Activated gamma-delta T cell treated with Interleukin-2 at 50 U/mL for 16 hours (primary cell): ENCODE measurements at regions not wholly inside any gene's neighbourhood (a gene's known extent, or its start where the extent isn't known, plus 50 kb on each side); places are given as distances from the start of the nearest gene placed in this dataset.

Experiments used
- DNase-seq: peaks from one replicate; pipeline ENCODE4 v3.0.0-alpha.2; 2020

DNA sequence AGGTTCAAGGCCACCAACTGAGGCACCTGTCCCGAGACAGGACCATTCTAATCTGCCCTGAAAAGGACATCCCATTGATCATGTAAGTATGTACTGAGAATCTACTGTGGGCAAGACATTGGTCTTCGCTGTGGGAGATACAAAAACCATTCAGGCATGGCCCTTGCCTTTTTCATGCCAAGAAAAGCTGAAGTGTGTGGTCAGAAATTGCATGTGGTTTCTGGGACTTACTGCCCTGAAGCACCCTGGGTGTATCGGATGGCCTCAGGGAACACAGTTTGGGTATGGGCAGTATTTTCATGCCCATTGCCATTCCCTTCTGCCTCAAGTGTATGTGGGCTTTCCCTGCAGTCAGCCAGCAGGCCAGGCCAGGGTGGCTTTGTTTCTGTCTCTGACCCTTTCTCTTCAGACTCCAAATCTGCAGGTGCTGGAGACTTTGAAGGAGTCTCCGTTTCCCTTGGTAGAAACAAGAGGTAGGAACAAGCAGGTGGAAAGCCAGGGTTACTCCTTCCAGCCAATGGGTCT lies 285.7 kb downstream of the ZEB1 start:
- no peak for DNase-seq

DNA sequence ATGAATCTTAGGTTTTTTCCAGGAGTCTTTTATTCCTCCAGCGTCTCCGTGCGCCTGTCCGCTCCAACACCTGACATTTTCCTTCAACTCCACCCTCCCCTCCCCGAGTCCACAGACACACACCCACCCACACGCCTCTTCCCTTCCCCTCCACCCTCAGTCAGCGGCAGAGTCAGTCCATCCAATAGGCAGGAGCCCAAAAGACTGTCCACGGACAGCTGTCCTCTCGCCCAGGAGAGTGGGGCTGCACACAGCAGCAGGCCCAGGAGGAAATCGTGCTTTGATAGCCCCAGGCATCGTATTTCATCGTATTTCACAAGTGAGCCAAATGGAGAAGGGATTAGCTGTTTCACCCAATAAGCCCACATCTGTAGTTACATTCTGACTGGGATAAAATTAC lies 285.1 kb downstream of the ZEB1 start:
- no peak for DNase-seq

DNA sequence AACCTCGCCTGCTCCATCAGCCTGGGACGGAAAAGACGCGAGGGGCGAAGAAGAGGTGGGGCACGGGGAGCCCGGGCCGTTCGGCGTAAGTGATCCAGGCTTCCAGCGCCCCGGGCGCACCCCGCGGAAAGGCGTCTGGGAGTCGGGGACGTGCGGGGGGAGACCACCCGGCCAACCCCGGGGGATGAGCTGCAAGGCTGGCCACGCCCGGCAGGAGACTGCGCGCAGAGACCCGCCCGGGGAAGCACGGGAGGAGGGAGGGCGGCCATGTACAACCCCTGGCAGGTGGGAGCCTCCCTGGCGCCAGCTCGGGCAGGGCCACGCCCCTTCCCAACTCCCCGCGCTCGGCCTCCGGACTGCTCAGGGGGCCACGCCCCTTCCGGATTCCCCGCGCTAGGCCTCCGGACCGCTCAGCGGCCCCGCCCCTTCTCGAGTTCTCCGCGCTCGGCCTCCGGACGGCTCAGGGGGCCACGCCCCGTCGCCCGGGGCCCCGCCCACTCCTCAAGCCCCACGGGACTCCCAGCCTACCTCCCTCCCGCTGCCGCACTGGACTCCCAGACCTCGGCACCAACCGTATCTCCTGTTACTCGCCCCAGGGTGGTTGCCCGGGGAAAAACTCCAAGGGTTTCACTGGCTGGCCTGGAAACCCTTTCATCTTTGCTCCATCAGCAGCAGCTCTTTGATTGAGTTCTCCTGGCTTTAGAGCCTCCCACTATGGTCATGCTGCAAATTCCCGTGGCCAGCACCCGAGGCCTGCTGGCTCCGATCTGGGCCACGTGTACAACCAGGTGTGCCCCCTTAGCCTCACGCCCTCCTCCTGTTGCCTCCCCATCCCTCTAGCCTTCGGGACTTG lies 284.4 kb downstream of the ZEB1 start:
- DNase-seq, result peak; percentile 56

DNA sequence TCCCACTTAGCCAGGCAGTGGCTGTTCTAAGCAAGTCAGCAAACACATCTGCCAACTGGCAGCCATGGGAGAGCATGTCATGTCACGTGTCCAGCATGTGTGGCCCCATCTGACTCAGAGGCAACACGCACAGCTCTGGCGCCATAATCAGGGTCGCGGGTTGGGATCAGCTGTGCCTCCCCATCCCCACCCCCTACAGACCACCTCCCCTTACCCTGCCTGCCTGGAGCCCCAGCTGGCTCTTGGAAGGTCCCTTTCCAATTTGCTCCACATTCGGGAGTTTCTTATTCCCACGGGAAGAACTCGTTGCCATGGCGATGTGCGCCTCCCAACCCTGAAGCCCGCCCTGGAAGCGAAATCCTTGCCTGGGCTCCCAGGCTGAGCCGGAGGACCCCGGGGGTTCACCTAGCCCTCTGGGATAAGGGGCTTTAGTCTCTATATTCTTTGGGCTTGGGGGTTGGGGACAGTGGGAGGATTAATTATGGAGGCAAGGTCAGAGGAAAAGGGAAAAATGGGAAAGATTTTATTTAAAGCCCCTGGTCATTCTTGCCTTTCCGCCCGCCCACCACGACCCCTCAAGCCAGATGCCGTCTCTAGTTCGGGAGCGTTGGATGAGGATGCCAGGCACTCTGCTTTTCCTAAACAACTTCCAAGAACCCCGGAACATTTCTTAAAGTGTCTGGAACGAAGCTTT lies 283.7 kb downstream of the ZEB1 start:
- DNase-seq, result no peak

DNA sequence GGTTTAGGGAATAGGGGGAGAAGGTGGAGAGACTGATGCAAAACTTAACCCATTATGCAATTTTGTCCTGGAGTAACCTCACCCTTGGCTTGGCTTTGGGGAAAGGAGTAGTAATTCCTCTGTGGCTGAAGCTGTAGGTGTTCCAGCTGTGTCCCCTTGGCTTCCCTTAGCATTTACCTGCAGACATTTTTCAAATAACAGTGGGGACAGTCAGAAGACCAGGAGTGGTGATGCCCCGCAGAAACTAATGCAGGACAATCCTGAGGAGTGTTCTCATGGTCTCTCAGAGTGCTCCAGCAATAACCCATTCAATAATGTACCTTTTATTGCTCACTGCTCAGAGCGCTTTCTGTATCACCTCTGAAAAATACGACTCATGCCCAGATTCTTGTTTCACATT lies 282.1 kb downstream of the ZEB1 start:
- DNase-seq, result no peak

DNA sequence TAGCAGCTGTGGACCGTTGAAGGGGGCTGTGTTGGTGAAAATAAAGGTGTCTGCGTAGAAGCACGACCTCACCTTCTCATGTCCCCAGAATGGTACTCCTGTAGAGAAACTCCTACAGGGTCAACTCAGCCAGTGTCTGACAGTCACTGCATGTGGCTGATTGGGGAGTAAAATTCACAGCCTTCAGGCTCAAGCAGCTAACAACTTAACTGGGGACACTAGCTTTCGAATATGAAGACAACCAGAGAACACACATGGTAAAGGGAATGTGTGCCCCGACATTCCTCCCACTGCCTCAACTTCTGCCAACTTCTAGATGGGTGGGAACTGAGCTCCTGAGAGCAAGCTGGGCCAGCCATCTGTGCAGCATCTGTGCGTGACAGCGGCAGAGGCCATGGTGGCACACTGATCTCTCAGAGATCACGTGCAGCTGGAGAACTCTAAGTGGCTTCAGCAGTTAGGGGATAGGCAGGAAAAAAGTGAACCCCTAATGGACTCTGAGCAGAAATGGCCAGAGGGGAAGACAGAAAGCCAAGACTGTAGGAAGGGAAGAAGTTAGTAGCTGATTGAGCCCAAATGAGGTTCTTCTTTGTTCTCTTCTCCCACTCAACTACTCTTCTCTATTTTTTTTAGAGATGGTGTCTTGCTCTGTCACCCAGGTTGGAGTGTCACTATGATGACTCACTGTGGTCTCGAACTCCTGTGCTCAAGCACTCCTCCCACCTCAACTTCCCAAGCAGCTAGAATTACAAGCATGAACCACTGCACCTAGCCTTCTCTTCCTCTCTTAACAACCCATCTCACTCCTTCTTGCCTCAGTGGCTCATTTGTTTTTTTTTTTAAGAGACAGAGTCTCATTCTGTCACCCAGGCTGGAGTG lies 280.8 kb downstream of the ZEB1 start:
- DNase-seq, result no peak

DNA sequence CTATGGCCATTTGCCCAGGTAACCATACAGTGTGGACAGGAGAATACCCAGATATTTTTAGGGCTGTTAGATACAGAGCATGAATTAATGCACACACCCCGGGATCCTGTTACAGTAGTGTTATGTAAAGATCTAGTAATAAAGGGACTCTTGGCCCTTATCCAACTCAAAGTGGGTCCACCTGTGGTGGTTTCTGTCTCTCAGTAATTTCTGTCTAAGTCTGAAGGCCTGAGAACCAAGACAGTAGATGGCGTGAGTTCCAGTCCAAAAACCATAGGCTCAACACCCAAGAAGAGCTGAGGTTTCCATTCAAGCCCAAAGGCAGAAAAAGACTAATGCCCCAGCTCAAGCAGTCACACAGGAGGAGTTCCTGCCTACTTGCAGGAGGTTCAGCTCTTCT lies 277.7 kb downstream of the ZEB1 start:
- no peak for DNase-seq

DNA sequence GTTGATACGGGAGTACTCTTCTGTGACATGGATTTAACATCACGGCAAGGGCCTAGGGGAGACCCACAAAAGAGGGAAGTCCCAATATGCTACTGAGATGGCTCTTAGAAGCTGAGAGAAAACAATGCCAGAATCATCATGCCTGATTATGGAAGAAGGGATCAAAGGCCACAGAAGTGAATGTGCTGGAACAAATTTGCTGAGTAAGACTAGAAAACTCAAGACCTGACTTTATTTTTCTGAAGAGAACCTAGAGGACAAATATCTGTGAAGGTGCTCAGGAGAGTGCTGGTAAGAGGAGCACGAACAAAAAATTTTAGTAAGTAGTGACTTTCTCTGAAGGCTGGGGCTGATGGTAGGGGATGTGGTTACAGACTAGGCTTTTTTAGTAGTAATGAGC lies 277.0 kb downstream of the ZEB1 start:
- no peak for DNase-seq

DNA sequence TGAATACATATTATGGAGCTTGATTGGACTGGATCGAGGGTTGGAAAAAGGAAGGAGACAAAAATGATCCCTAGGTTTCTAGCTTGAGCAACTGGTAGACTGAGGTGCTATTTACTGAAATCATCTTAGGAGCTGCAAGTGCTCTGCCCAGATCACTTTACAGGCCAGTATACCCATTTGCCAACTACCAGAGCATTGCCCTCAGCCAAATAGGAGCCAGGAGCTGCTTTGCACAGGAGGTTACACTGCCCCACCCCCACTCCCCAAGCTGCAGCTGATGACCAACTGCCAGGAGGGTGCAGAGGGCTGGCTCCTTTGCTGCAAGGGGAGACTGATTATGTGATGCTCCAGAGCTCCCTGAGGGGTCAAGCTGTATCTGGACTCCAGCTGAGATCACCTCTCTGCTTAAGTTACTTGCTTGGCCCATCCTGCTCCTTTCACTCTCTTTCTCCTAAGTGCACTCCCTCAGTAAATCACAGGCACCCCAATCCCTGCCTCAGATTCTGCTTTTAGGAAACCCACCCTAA lies 275.4 kb downstream of the ZEB1 start:
- DNase-seq, result no peak

DNA sequence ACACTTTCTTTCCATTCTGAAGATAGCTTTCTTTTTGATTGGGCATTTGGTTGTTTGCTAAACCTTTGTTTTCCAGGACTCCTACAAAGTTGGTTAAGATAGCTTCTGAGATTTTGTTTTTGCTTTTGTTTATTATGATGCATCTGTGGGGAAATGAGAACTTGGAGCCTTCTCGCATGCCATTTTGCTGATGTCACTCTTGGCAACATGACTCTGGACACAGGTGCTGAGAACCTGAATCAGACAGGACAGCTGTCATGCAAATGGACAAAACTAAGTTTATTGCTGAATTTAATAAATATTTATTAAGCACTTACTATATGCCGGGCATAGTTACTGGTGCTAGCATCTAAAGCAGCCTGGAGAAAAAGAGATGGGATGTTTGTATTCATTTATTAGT lies 274.1 kb downstream of the ZEB1 start:
- DNase-seq, result no peak

DNA sequence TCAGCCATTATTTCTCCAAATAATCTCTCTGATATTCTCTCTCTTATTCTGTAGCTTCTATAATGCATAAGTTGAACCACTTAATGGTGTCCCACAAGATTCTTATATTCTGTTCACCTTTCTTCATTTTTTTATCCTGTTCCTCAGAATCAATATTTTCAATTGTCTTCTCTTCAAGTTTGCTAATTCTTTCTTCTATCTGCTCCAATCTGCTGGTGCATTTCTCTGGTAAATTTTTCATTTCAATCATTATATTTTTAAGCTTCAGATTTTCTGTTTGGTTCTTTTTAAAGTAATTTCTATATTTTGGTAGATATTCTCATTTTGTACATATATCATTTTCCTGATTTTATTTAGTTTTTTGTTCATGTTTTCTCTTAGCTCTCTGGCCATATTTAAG lies 272.6 kb downstream of the ZEB1 start:
- DNase-seq, result no peak

DNA sequence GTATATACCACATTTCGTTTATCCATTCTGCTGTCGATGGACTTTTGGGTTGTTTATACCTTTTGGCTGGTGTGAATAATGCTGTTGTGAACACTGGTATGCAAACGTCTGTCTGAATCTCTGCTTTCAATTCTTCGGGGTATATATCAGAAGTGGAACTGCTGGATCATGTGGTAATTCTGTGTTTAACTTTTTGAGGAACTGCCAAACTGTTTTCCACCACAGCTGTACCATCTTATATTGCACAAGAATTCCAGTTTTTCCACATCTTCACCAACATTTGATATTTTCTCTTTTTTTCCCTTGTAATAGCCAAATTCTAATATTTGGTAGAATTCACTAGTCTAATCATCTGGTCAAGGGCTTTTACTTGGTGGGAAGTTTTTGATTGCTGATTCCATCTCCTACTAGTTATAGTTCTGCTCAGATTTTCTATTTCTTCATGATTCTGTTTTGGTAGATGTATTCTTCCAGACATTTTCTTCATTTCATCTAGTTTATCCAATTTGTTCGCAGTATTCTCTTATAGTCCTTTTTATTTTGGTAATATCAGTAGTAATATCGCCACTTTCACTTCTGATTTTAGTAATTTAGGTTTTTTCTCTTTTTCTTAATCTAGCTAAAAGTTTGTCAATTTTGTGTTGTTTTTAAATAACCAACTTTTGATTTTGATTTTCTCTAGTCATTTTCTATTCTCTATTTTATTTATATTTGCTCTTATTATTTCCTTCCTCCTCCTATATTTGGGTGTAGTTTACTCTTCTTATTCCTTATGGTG lies 271.2 kb downstream of the ZEB1 start:
- no peak for DNase-seq

DNA sequence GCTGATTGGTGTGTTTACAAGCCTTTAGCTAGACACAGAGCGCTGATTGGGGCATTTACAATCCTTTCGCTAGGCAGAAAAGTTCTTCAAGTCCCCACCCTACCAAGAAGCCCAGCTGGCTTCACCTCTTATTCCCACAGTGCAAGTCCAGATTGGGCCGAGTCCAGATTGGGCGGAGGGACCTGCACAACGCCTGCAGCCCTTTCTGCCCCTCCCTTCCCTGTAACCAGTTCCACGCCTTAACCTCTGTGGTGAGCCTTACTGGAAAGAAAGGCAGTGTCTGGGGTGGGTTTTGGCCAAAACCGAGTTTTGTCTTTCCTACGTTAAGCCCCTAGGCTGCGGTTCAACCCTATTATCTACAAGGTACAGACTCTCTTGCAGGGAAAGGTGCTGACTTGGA lies 268.7 kb downstream of the ZEB1 start:
- DNase-seq, result no peak

DNA sequence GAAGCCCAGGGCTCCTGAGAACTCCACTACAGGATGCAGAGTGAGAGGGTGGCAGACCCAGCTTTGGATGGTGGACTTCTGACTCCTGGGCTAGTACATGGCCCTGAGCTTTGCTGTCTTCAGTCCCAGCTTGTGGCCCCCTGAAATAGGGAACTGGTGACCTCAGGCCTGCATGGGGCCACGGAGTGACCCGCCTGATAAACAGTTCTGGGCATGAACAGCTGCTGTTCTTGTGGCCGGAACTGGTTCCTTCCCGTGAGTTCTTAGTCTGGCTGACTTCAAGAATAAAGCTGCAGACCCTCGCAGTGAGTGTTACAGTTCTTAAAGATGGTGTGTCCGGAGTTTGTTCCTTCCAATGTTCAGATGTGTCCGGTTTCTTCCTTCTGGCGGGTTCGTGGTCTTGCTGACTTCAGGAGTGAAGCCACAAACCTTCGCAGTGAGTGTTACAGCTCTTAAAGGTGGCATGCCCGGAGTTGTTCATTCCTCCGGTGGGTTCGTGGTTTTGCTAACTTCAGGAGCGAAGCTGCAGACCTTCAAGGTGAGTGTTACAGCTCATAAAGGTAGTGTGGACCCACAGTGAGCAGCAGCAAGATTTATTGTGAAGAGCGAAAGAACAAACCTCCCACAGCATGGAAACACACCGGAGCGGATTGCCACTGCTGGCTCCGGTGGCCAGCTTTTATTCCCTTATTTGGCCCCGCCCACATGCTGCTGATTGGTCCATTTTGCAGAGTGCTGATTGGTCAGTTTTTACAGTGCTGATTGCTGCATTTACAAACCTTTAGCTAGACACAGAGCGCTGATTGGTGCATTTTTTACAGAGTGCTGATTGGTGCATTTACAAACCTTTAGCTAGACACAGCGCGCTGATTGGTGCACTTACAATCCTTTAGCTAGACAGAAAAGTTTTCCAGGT lies 268.0 kb downstream of the ZEB1 start:
- no peak for DNase-seq

DNA sequence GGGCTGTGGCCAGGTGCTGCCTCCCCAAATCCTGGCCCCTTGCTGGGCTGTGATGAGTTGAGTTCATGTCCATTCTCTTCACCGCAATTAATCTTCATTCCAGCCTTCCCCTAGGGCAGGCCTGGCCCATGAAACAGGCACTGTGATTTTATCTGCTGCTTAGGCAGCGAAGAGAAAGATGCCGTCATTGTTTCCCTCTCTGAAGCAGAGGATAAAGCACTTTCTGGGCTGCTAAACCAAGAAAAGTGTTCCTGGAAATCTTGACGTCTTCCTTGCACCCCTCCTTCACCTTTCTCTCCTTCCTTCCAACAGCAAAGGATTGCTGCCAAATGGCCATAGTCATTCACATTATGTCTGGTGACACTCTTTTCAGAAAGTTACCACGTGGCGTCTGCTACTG lies 265.9 kb downstream of the ZEB1 start:
- DNase-seq, result no peak

DNA sequence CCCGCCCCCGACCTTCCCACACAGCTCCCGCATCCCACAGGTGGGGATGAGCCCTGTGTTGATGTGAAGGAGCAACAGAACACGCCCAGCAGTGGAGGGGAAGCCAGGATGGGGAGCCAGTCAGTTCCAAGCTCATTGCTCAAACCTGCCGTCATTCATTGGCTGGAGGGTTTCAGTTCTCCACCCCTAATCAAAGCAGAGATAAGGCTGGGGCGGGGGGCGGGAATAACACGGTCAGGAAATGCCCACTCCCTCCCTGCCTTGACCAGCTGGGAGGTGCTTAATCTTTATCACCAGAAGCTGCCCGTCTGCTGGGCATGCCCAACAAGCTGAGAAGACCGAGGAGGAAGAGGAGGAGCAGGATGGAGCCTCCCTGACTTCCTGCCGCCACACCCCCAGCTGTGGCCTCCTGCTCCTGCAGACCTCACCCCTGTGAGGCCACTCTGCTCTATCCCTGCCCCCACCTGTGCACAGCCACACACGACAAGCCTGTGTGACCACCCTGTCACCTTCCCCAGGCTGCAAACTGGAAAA lies 265.1 kb downstream of the ZEB1 start:
- DNase-seq, result no peak

DNA sequence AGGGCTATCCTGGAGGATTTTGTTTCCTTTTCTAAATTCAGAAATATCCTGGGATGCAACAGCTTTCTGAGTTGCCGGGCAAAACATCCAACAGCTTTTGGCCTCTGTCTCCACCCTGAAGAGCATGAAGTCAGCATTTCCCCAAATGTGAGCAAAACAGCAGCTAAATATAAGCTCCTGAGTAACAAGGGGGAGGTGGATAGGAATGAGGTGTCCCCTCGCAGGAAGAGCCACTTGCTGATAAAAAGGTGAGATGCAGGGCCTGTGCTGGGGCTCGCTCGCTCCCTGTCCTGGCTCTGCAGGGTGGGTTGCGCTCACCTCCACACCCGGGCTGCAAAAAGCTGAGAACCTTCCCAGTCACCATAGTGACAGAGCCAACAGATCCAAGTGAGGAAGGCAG lies 264.3 kb downstream of the ZEB1 start:
- DNase-seq, result no peak

DNA sequence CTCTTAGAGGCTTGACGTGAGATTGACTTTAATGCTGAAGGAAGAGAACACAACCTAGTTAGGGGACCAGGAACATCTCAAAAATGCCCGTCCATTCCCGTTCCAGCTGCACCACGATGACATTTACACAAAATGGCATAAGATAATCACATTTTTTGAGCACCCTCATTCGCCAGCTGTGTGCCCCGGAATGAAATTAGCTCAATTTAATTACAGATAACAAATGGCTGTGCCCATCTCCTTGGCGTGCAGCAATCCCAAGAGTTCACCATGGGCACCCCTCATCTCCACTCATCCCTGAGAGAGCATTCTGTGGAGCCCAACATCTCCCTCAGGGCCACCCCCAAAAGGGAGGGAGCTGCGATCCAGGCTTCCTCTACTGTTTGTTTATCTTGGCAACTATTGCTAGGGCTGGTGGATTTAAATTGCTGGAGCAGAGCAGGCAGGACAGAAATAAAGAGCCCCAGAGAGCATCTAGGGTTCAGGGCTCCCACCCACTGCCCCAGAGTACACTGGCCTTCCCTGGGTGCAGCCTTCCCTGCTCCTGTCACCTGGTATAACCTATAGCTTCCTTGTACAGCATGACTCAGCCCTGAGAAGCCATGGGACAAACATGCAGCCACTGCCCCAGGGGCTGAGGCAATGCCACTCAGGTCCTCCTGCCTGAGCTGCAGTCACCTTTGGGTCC lies 263.5 kb downstream of the ZEB1 start:
- no peak for DNase-seq

DNA sequence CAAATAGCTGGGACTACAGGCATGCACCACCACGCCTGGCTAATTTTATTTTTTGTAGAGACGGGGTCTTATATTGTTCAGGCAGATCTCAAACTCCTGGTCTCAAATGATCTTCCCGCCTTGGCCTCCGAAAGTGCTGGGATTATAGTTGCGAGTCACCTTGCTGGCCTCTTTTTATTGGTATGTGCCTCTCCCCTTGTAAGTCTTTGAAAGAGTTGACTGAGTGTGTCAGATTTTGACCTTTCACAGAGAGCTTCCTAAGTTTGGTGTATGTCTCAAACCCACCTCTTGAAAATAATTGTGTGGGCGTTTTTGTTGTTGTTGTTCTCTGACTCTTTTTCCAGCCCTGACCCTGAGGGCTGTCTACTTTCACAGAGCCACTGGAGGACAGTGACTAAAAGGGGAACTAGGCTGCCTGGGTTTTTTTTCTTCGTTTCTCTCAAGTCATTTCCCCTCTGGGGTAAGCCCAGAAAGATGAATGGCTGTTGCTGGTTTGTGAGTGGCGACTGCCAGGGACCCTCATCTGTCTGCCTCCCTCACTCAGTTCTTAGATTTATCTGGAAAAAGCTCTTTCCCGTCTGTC lies 262.8 kb downstream of the ZEB1 start:
- DNase-seq, result no peak

DNA sequence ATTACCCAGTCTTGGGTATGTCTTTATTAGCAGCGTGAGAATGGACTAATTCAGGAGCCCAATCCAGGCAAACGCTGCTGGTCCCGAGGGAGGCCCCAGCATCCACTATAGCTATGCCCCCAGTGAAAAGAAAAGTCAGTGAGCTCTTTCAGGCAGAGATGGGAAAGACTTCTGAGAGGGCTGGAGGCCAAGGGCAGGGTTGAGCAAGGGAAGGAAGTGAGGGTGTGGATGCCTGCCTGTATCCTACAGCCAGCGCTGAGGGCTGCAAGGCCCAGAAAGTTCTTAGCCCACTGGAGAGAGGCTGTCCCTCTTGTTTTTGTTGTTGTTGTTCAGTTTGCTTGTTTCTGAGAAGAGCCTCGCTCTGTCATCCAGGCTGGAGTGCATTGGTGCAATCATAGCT lies 261.6 kb downstream of the ZEB1 start:
- DNase-seq, result no peak
